Activated gamma-delta T cell treated with anti-CD3 and anti-CD28 coated beads, Interleukin-2, amount 50 U/mL, for 16 hours (primary cell): ENCODE measurements at regions not wholly inside any gene's neighbourhood (a gene's known extent, or its start where the extent isn't known, plus 50 kb on each side); places are given as distances from the start of the nearest gene placed in this dataset.

Experiments used
- DNase-seq: peaks from one replicate; pipeline ENCODE4 v3.0.0-alpha.2; 2020; ENCODE audit warnings: low read depth

DNA sequence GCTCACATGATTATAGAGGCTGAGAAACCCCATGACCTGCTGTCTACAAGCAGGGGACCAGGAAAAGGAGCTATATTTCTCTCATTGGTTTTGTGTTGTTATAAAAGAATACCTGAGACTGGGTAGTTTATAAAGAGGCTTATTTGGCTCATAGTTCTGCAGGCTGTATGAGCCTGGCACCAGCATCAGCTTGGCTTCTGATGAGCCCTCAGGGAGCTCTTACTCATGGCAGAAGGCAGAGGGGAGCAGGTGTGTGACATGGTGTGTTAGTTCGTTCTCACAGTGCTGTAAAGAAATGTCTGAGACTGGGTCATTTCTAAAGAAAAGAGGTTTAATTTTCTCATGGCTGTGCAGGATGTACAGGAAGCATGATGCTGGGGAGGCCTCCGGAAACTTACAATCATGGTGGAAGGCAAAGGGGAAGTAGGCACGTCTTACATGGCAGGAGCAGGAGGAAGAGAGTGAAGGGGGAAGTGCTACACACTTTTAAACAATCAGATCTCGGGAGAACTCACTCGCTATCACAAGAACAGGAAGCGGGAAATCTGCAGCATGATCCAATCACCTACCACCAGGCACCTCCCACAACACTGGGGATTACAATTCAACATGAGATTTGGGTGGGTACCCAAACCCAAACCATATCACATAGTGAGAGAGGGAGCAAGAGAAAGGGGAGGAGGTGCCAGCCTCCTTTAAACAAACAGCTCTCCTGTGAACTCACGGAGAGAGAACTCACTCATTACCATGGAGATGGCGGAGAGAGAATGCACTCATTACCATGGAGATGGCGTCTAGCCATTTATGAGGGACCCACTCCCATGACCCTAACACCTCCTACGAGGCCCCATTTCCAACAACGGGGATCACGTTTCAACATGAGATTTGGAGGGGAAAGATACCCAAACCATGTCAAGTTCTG lies 133.4 kb downstream of the JCAD start:
- DNase-seq: no peak

DNA sequence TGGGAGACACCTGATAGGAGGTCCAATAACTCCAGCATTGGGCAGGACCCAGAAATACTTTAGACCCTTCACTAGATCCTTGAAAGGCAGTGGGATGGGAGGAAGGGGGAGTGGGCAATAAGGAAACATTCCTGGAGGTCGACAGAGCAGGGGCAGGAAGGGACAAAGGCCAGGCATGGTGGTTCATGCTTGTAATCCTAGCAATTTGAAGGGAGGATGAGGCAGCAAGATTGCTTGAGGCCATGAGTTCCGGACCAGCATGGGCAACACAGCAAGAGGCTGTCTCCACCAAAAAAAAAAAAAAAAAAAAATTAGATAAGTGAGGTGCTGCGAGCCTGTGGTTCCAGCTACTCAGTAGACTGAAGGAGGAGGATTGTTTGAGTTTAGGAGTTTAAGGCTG lies 134.9 kb downstream of the JCAD start:
- no peak for DNase-seq

DNA sequence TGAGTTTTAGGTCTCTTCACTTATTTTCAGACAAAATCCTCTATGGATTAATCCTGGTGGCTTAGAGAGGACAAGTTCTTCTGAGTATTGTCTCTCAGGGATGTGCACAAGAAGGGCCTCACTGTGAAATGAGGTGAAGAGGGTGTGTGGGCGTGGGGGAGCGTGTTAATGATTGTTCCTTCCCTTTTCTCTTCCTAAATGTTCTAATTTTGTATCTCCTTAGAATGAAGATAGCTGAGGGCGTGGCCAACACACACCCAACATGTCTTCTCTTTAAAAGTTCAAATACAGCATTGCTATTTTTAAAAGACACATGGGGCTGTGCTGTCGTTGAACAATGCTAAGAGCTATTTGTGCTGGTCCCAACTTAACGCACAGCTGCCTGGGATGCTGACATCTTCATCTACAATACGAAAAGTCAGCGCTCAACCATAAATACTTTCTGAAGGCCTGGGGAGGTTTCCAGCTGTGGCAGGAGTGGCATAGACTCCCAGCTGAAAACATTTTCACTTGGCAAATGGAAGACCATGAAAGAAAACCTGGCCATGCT lies 135.9 kb downstream of the JCAD start:
- DNase-seq: no peak

DNA sequence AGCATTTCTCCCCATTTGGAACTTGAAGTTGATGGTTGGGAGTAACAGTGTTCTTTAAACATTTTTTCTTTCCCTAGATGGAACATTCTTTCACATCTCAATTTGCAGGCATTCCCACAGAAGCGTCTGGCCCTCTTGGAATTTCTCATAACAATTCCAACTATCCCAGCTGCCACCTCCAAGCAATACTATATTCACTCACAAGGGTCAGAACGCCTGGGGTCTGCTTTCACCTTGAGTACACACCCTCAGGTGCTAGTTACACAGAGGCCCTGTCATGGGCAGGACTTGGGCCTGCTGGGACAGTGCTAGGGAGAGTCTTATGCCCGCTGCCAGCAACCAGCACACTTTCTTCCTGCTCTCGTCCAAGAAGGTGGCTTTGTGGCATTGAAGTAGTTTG lies 136.5 kb downstream of the JCAD start:
- DNase-seq: no peak

- DNase-seq: no peak
Measured at GRCh38 chr10:29922226-29922625, 137.2 kb downstream of the JCAD start.

DNA sequence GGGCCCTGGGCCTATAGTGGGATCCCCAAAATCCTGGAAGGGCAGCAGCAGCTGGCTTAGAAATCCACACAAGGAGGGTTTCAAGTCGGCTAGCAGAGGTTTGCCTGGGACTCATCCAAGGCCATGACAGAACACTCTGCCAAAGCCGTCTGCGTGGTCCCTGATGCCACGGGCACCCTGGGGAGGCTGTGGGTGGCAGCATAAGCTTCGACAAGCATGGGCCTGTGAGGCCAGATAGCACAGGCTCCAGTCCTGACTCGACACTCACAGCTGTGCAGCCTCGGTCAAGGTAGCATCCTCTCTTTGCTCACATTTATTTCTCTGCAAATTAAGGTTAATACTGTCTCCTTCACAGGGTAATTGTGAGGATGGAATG lies 138.3 kb downstream of the JCAD start:
- no peak for DNase-seq

DNA sequence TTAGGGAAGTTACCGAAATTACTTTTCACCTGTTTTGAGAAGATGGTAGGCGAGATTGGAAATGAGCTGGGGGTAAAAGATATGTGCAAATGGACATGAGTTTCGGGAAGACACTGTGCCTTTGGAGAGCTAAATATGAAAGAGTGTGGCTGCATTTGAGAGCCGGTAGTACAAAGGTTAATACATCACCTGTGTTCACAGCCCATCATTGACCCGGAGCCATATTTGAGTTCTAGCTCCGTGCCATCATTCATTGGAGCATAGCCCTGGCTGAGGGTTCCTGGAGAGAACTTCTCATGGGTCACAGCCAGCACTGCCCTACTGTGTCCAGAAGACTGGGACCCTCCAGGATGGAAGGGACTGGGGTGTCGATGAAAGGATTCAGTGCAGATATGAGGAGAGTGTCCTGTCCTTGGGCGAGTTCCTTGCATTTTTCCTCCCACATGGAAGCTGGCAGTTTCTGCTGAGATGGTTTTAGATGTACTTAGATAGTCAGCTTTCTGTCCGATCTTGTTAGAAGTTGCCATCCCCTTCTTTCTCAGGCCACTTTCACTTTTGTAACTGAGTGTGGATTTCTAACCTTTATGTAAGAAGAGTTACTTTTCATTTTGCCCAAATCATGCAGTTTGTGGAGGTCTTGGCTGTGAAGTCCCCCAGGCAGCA lies 138.8 kb downstream of the JCAD start:
- DNase-seq: no peak

- DNase-seq: no peak
Measured at GRCh38 chr10:29918623-29919400, 140.6 kb downstream of the JCAD start.

DNA sequence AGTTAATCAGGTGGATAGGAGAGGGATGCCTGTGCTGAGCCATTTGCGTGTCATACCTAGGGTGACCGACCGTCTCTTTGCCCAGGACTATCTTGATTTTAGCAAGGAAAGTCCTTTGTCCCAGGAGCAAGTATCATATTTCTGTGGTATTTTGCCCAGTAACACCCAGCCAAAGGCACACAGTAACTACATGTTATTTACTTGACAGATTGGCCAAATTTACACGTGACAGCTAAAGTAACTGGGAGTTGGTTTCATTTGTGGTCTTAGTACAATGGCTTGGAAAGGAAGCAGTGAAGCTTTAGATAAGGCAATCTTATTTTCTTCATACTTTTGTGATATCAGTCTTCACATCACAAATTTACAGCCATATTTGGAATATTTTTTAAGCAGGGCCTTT lies 142.1 kb downstream of the JCAD start:
- DNase-seq: no peak

DNA sequence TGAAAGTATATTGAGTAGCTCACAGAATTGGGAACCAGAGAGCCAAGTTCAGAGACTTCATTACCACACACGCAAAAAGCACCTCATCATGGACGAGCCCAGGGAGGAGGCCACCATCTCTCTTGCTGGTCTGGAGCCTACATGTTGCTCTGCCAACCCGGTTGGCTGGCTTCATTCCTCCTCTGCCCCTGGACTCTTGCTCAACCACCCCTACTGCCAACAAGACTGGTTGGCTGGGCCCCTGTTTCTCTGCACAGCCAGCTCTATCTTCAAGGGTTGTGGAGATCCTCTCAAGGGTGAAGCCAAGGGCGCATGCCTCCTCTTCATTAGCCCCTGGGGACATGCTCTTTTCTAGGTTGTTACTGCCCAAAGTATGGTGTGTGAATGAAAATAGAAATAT lies 142.7 kb downstream of the JCAD start:
- DNase-seq: no peak

DNA sequence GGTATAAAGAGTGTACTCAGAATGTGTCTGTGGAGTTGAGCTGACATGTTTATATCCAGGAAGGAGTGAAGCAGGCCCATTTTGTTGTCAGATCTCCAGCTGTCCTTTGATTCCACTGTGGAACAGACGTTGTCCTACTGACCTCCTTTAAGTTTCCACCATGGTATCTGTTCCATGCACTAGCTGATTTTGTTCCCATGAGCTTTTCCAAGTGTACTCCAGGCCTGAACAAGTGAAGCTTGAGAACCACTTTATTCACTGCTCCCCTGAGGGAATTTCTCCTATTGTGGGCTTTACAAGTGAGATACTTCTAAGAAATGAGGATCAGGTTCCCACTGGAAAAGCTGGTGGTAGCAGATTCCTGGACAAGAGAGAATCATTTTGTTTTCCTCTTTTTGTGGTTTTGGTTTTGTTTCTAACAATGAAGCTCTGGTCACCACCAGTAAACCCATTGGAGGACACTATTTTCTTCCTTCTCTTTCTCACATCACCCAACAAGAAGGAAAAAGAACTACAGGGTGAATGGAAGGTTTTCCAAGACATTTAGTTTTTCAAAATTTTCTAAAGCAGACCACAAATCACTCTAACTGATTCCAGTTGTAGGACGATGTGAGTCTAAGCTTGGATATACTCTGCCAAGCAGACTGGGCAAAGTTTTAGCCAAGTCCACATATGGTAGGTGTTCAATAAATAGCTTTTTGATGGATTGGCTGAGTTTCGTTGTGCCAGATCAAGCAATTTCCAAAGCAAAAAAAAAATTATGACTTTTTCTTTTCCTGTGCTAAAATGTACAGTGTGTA lies 144.2 kb downstream of the JCAD start:
- no peak for DNase-seq

- no peak for DNase-seq
Measured at GRCh38 chr10:29908962-29909361, 150.4 kb downstream of the JCAD start.

DNA sequence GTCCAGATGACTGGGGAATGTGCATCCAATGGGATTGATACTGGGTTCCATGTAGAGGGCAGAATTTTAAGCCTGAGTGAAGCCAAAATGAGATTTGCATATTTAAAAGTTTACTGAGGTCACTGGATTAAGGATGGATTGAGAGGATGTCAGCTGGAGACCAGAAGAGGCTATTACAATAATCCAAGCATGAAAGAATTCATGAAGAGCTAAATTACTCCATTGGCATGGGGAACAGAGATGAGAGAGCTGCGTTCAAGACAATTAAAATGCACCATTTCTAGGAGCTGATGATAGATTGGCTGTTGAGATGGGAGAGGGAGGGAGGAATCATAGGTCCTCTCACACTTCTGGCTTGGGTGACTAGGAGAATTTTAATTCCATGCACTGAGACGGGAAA lies 158.5 kb downstream of the JCAD start:
- no peak for DNase-seq

GRCh38 chr10:29897999-29898716 lies 161.2 kb downstream of the JCAD start:
- no peak for DNase-seq

GRCh38 chr10:29897430-29897829 lies 162.0 kb downstream of the JCAD start:
- DNase-seq: no peak

DNA sequence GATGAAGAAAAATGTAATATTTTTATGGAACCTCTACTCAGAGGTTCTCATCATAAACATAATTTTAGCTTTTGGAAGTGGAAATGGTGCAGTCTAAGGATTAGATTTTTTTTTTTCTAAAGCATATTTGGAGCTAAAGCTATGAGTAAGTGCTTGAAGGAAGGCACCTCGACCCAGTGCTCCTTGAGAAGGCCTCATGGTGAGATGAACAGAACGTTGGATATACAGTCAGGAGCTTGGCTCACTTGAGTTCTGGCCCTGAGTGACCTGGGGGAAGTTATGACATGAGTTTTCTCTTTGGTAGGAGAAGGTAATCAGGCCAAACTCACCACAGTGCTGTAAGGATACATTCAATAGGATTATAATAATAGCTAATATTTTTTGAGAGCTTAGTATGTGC lies 163.3 kb downstream of the JCAD start:
- DNase-seq: no peak

DNA sequence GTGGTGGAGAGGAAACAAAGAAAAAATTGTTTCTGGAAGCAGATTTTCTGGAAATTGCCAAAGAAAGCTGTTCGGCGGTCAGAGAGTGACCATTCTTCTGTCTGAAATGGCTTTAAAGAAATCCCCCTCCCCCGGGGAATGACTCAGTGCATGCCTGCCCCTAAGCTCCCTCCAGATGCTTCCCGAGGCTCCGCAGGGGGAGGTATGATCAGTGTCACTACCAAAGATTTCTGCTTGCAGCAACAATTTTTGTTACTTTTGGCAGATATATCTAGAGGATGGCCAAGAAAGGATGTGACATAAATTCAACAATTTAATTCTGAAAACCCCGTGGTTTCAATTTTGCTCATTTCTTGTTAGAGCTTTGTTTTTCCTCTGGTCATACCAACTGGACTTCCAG lies 163.9 kb downstream of the JCAD start:
- no peak for DNase-seq

DNA sequence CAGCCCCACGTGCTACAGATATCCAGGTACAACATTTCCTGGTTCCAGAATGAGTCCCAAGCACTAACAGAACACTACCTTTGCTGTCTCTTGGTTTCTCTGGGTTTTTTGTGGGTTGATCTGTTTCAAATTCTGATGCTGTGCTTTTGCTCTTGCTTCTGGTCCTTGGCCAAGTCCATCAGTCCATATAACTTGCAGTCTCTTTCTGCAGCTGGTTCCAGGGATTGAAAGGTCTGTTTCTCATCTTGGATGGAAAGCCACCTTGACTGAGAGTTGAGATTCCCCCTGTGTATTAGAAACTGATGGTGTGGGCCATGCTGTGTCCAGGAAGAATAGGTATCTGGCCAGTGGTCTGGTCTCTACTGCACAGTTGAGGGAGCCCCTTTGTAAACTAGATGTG lies 171.1 kb downstream of the JCAD start:
- DNase-seq: no peak

GRCh38 chr10:29886299-29886698 lies 173.1 kb downstream of the JCAD start:
- no peak for DNase-seq

- DNase-seq: no peak
Measured at GRCh38 chr10:29883231-29883630, 176.2 kb downstream of the JCAD start.

GRCh38 chr10:29882766-29883165 lies 176.6 kb downstream of the JCAD start:
- no peak for DNase-seq
